Motor neuron (in vitro differentiated cells): ENCODE measurements at regions not wholly inside any gene's neighbourhood (a gene's known extent, or its start where the extent isn't known, plus 50 kb on each side); places are given as distances from the start of the nearest gene placed in this dataset.

Experiments
- ATAC-seq, 8 experiments: fragments of 200-7000 bp; cut with Tn5 transposase; replicated peaks in 6 of 8; 2 replicates each; pipeline ENCODE4 v1.8.0; 2021; ENCODE audit warnings: mild to moderate bottlenecking in 8 of 8, moderate library complexity in 8 of 8
- H3K27ac ChIP-seq, 2 donors: fragments of 250-450 bp; sonication (Bioruptor Pico); 2 replicates each; pipeline ENCODE4 v1.9.0; 2021; ENCODE audit warnings: antibody characterized with exemption in 2 of 2, mild to moderate bottlenecking in 2 of 2, moderate library complexity in 1 of 2
- H3K4me1 ChIP-seq, 2 donors: fragments of 250-450 bp; sonication (Bioruptor Pico); replicated peaks in 1 of 2; 2 replicates each; pipeline ENCODE4 v1.6.1; 2021; ENCODE audit warnings: antibody characterized with exemption in 2 of 2, mild to moderate bottlenecking in 2 of 2, moderate library complexity in 1 of 2
- H3K4me3 ChIP-seq, 5 donors: fragments of 250-450 bp; sonication (Bioruptor Pico); 2 replicates each; pipeline ENCODE4 v1.9.0; 2021; ENCODE audit warnings: antibody characterized with exemption in 5 of 5, mild to moderate bottlenecking in 5 of 5, moderate library complexity in 4 of 5
- WGBS, 10 experiments: fragments of 450-650 bp; shearing (Covaris generic); methylation state at CpG; one replicate each; pipeline ENCODE4 v1.0.0; 2022; 5-methylcytosine and 5-hydroxymethylcytosine counted together
- in situ Hi-C, 9 experiments: fragments of 400-800 bp; cut with MboI; loops; one replicate each; pipeline ENCODE4 v1.15.0; 2021; ENCODE audit warnings: low sequenced_read_pairs in 9 of 9, low pct_unique_long_range_greater_than_20kb in 2 of 9; ENCODE audit not compliant: unreplicated experiment in 9 of 9

GRCh38 chr2:176653479-176654443, 384.5 kb downstream of the MTX2 start:
- 2 to 34% (median 25%) methylated on average over 4 to 9 of the region's 10 CpGs; no CpG with 5 or more reads in 2 of the 10 experiments for WGBS, 10 experiments
- in situ Hi-C loops: loop anchor here in 5 of 9 experiments (25.0 kb wide), 2 partner anchors 134 to 484 kb away; no protein-coding TSS in a partner anchor
- peak; percentile 88 to 97 (median 93) for ATAC-seq
- Histone ChIP-seq H3K4me3 (no peak overlapping the region), H3K27ac (no peak overlapping the region), H3K4me1 (peaks cover 4 to 17% of the 10 kb centered on the region in 2 donors)

DNA sequence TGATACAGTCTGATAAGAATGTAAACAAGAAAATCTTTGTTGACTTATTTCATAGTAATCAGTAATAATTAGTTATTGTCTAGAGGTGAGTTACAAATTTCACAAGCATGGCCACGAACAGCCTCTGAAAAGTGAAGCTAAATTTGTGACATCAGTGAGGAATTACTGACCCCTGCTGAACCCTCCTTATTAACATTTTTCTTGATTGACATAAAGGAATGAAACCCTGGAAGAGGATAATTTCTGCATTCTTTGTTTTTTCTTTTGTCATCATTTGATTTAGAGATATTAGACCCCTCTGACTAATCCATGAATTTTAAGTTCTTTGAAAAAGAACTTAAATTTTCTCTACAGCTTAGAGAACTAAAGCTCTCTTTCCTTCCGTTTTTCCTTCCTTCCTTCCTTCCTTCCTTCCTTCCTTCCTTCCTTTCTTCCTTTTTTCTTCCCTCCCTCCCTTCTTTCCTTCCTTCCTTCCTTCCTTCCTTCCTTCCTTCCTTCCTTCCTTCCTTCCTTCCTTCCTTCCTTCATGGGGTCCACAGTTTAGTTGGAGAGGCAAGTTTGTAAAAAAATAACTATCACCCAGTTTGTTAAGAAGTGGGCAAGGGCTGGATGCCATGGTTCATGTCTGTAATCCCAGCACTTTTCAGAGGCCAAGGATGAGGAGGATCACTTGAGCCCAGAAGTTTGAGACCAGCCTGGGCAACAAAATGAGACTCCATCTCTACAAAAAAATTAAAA, 387.0 kb downstream of the MTX2 start:
- in situ Hi-C loops: loop anchor here in 5 of 9 experiments (25.0 kb wide), 2 partner anchors 131 to 481 kb away; no protein-coding TSS in a partner anchor
- ATAC-seq: no peak
- Histone ChIP-seq H3K4me1 (peaks cover 4 to 17% of the 10 kb centered on the region in 2 donors), H3K4me3 (no peak overlapping the region), H3K27ac (no peak overlapping the region)
- 0 to 82% (median 67%) methylated on average over 1 to 2 of the region's 2 CpGs; no CpG with 5 or more reads in 3 of the 10 experiments for WGBS, 10 experiments

- no peak overlapping the region for H3K4me3 ChIP-seq
- ATAC-seq: no peak
- no peak overlapping the region for H3K27ac ChIP-seq
- WGBS, 10 experiments: 70 to 100% methylated on average over 1 to 2 of the region's 2 CpGs; no CpG with 5 or more reads in 8 of the 10 experiments
- peaks cover 4 to 17% of the 10 kb centered on the region in 2 donors for H3K4me1 ChIP-seq
- in situ Hi-C loops: loop anchor here in 5 of 9 experiments (25.0 kb wide), 2 partner anchors 131 to 481 kb away; no protein-coding TSS in a partner anchor
These were observed 387.5 kb downstream of the MTX2 start for GRCh38 chr2:176656776-176657140.

DNA sequence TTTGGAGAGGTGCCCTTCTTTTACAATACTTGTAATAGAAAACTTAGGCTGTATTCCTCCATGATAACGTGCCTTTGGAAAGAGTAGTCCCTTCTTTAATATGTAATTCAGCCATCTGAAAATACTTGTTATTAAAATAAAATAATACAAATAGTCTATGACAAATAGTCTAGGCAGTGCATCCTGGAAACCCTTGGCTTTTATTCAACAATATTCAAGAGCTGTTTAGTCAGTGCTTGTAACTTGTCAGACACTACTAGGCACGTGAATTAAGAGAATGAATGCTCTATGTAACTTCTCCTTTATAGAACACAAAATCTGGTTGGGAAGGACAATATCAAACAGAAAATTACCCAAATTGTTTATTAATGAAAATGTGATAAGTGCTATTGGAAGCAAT, 388.2 kb downstream of the MTX2 start:
- 11 to 100% (median 93%) methylated on average over 1 to 2 of the region's 2 CpGs; no CpG with 5 or more reads in 3 of the 10 experiments for WGBS, 10 experiments
- Histone ChIP-seq H3K27ac (no peak overlapping the region), H3K4me3 (no peak overlapping the region), H3K4me1 (peaks cover 4 to 13% of the 10 kb centered on the region in 2 donors)
- peak in 2 of 8 experiments; percentile 31 to 59 for ATAC-seq
- in situ Hi-C loops: loop anchor here in 5 of 9 experiments (25.0 kb wide), 2 partner anchors 130 to 480 kb away; no protein-coding TSS in a partner anchor

DNA sequence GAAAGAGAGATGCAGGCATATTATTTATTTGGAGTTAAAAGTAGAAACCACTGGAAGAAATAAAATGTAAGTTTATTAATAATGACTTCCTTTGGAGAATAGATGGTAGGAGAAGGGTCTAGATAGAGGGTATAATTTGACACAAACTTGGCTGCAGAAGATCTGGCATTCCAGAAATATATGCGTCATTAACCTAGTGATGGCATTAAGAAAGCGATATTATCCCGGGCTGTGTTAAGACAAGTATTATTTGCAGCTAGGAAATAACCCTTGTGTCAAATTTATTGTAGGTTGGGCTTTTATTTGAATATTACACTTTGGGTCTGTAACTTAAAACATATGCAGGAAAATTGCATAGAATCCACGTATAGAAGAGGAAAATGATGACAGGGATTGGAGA, 389.5 kb downstream of the MTX2 start:
- 0 to 100% (median 74%) methylated on average over 1 to 4 of the region's 4 CpGs for WGBS, 10 experiments
- H3K27ac ChIP-seq: no peak overlapping the region
- in situ Hi-C loops: loop anchor here in 5 of 9 experiments (25.0 kb wide), 2 partner anchors 129 to 479 kb away; no protein-coding TSS in a partner anchor
- peaks cover 4 to 5% of the 10 kb centered on the region in 2 donors for H3K4me1 ChIP-seq
- ATAC-seq: no peak
- no peak overlapping the region for H3K4me3 ChIP-seq

- Histone ChIP-seq H3K4me1 (no peaks in the 10 kb centered on the region), H3K27ac (no peak overlapping the region), H3K4me3 (no peak overlapping the region)
- in situ Hi-C loops: loop anchor here in 5 of 9 experiments (25.0 kb wide), 2 partner anchors 125 to 475 kb away; no protein-coding TSS in a partner anchor
- ATAC-seq: no peak
- 87 to 100% (median 100%) methylated on average over 1 to 2 of the region's 2 CpGs; no CpG with 5 or more reads in 3 of the 10 experiments for WGBS, 10 experiments
These were observed 393.5 kb downstream of the MTX2 start for GRCh38 chr2:176662753-176663152.

DNA sequence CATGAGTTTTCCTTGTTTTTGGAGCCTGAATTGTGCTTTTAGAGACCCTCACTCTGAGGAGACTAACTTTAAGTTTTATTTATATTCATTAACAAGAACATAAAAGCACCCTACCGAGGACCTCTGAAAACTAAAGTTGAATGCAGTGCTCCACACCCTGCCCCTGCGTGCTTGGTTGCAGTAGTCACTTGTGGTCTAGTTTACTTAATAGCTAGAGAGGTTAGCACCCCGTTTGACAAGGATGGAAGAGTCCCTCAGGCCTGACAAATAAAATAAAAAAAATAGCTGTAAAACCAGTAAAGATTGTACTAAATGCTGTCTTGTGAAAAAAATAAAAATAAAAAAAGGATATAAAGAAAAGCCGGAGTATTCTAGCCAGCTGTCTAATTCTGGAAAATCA, 395.2 kb downstream of the MTX2 start:
- in situ Hi-C loops: loop anchor here in 5 of 9 experiments (25.0 kb wide), 2 partner anchors 123 to 473 kb away; no protein-coding TSS in a partner anchor
- 23 to 76% (median 68%) methylated on average over 2 to 4 of the region's 4 CpGs for WGBS, 10 experiments

DNA sequence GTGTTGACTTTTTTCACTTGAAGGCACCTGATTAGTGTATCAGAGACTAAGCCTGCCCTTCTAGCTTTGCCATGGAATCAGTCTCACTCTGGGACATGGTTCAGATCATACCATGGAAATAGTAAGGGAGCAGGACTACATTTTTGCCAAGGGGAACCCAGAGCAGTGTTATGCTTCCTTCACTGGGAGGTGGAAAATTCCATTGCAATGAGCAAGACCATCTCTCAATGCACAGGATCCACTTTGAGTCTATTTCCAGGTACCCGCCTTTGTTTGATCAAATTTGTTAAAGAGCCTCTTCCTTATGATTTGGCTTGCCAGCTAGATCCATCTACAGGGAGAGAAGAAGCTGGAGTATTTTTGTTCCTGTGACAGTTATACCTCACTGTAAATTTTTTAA, 395.8 kb downstream of the MTX2 start:
- Histone ChIP-seq H3K4me3 (no peak overlapping the region), H3K27ac (no peak overlapping the region), H3K4me1 (no peaks in the 10 kb centered on the region)
- WGBS, 10 experiments: 86 to 100% (median 100%) methylated on average over 1 of the region's 1 CpG; no CpG with 5 or more reads in 2 of the 10 experiments
- in situ Hi-C loops: loop anchor here in 5 of 9 experiments (25.0 kb wide), 2 partner anchors 122 to 472 kb away; no protein-coding TSS in a partner anchor
- ATAC-seq: no peak

More for the DNA sequence above, 395.2 kb downstream of the MTX2 start:
- Histone ChIP-seq H3K4me1 (no peaks in the 10 kb centered on the region), H3K27ac (no peak overlapping the region), H3K4me3 (no peak overlapping the region)
- ATAC-seq: no peak

DNA sequence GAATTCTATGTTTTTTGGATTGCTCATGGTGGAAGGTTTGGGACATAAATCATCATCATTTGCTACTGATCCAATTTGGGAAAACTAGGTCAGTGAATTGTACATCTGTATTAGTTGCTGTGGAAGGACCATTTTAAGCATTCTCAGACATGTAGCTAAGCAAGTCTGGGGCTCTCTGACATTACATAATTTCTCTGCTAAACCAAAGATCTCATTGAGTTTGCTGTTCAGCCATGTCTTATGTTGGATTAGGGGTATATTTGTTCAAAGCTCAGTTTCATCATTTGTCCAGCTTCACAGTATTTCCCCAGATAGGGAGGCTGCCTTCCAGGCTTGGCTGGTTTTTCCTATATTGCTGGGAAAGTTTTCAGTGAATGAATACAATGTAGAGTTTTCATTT, 399.7 kb downstream of the MTX2 start:
- H3K27ac ChIP-seq: no peak overlapping the region

DNA sequence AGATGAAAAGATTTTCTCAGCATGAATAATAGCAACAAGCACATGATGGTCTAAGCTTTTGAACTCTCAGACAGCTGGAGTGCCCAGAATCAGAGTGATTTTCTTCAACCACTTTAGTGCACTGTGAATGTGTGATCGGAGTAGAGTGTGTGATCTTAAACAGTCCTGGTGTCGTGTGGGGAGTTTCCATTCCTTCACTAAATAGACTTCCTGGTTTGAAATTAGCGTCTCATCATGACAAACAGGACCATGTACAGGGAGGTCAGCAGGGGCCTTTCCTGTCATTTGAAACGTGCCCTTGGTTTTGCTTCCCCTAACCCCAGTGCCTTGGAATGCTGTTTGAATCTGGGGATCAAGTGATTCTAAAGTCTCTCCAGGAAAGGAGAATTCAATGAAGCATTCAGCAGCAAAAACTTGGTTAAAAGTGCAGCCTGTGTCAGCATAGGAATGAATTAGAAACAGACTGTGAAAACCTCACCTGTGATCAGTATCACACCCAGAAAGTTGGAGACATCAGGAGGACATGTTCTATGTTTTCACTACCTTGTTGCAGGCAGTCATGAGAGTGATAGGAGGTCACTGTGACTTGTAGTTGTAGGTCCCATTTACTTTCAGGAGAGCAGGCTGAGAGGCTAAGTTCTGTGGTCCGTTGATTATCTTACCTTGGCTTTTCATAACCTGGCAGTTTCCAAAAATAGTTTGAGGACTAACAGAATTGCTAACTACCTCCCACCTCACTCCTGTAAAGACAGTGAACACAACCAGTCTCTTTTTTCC, 400.3 kb downstream of the MTX2 start:
- in situ Hi-C loops: loop anchor here in 5 of 9 experiments (25.0 kb wide), 2 partner anchors 118 to 468 kb away; no protein-coding TSS in a partner anchor
- H3K27ac ChIP-seq: no peak overlapping the region
- 20 to 73% (median 60%) methylated on average over 1 to 5 of the region's 5 CpGs; no CpG with 5 or more reads in 2 of the 10 experiments for WGBS, 10 experiments
- ATAC-seq: peak in 2 of 8 experiments; percentile 58 to 80
- H3K4me1 ChIP-seq: no peaks in the 10 kb centered on the region
- H3K4me3 ChIP-seq: no peak overlapping the region

More for the DNA sequence above, 399.7 kb downstream of the MTX2 start:
- Histone ChIP-seq H3K4me1 (no peaks in the 10 kb centered on the region), H3K4me3 (no peak overlapping the region)
- in situ Hi-C loops: loop anchor here in 5 of 9 experiments (25.0 kb wide), 2 partner anchors 118 to 468 kb away; no protein-coding TSS in a partner anchor
- ATAC-seq: peak in 3 of 8 experiments; percentile 18 to 39 (median 31)

GRCh38 chr2:176675271-176675949, 406.2 kb downstream of the MTX2 start:
- Histone ChIP-seq H3K4me3 (no peak overlapping the region), H3K27ac (no peak overlapping the region), H3K4me1 (peaks cover 6 to 26% of the 10 kb centered on the region in 2 donors)
- ATAC-seq: peak in 1 of 8 experiments; percentile 51
- 73 to 100% (median 96%) methylated on average over 1 to 5 of the region's 6 CpGs; no CpG with 5 or more reads in 2 of the 10 experiments for WGBS, 10 experiments
- in situ Hi-C loops: no loop called here
